ENCODE measurements at regions not wholly inside any gene's neighbourhood (a gene's known extent, or its start where the extent isn't known, plus 50 kb on each side); places are given as distances from the start of the nearest gene placed in this dataset.

- no peak for TF ChIP-seq CTCF (IDR thresholded peaks at IDR 0.05)
- TF ChIP-seq EZH2 (IDR thresholded peaks at IDR 0.05; ENCODE audit: borderline replicate concordance, insufficient read depth, low read depth, low read length, poor library complexity, severe bottlenecking) = no peak
Measured at GRCh38 chr14:106315436-106315835, 789.1 kb downstream of the TMEM121 start.
